Stomach (tissue), 8 donors: ENCODE measurements at regions not wholly inside any gene's neighbourhood (a gene's known extent, or its start where the extent isn't known, plus 50 kb on each side); places are given as distances from the start of the nearest gene placed in this dataset.

Source experiments
- DNase-seq, 2 donors: peaks; one replicate each; pipeline versions ENCODE4 v3.0.0 to v3.0.0-alpha.2; 2013 to 2019
- H3K27ac ChIP-seq, 5 donors: fragments of 200-600 bp in 4 of 5; sonication (generic) in 4 of 5; one replicate each; pipeline ENCODE4 v1.5.1; 2013 to 2019; ENCODE audit warnings: mild to moderate bottlenecking in 1 of 5, moderate library complexity in 1 of 5
- H3K27me3 ChIP-seq, 3 donors: fragments of 200-600 bp; sonication (generic); one replicate each; pipeline ENCODE4 v1.5.1; 2017 to 2019; ENCODE audit warnings: mixed run types in 1 of 3
- H3K36me3 ChIP-seq, 4 donors: fragments of 200-600 bp; sonication (generic); 1 replicate in 3 of 4; 2 replicates in 1 of 4; pipeline ENCODE4 v1.5.1; 2016 to 2019
- H3K4me1 ChIP-seq, 4 donors: fragments of 200-600 bp; sonication (generic); one replicate each; pipeline ENCODE4 v1.5.1; 2016 to 2019
- H3K4me3 ChIP-seq, 4 donors: fragments of 200-600 bp; sonication (generic) in 3 of 4; one replicate each; pipeline ENCODE4 v1.5.1; 2016 to 2019; ENCODE audit warnings: mild to moderate bottlenecking in 1 of 4
- H3K9me3 ChIP-seq, 4 donors: fragments of 200-600 bp; sonication (generic); one replicate each; pipeline ENCODE4 v1.5.1; 2016 to 2019
- EP300 ChIP-seq: sonication (generic); formaldehyde crosslinking; IDR thresholded peaks from one replicate; pipeline ENCODE4 v1.6.1; 2017; ENCODE audit warnings: antibody characterized with exemption
- POLR2A ChIP-seq, 4 donors: fragments of 450-650 bp; IDR thresholded peaks; one replicate each; pipeline ENCODE4 v1.6.1; 2016; ENCODE audit warnings: antibody characterized with exemption in 4 of 4, control low read depth in 2 of 4, mild to moderate bottlenecking in 1 of 4, moderate library complexity in 1 of 4
- POLR2AphosphoS5 ChIP-seq, 3 donors: sonication (generic); formaldehyde crosslinking; IDR thresholded peaks; one replicate each; pipeline ENCODE4 v1.6.1; 2016; ENCODE audit warnings: antibody characterized with exemption in 3 of 3
- WGBS, 5 donors: extraction: QIAGEN DNeasy Blood & Tissue Kit in 3 of 5; methylation state at CpG; one replicate each; pipeline versions ENCODE4 v1.1.5 to v1.1.7; 2013 to 2018; 5-methylcytosine and 5-hydroxymethylcytosine counted together
- intact Hi-C: fragments of 100-400 bp; cut with DNase I; formaldehyde crosslinking; loops from one replicate; pipeline ENCODE4 v1.15.1; 2023; ENCODE audit warnings: low total_unique reads
- TF ChIP-seq, protein P1 (sequence below), 7 experiments: fragments of 450-650 bp in 4 of 7; fragments of 200-600 bp in 3 of 7; sonication (generic) in 3 of 7; IDR thresholded peaks; one replicate each; pipeline ENCODE4 v1.5.1; 2016 to 2019; ENCODE audit warnings: antibody characterized with exemption in 7 of 7, control low read depth in 2 of 7, mild to moderate bottlenecking in 1 of 7
- donor health status: healthy with polysubstance abuse.
- donor health status: Bipolar disorder and iron deficiency.
- donor health status: healthy.

DNA sequence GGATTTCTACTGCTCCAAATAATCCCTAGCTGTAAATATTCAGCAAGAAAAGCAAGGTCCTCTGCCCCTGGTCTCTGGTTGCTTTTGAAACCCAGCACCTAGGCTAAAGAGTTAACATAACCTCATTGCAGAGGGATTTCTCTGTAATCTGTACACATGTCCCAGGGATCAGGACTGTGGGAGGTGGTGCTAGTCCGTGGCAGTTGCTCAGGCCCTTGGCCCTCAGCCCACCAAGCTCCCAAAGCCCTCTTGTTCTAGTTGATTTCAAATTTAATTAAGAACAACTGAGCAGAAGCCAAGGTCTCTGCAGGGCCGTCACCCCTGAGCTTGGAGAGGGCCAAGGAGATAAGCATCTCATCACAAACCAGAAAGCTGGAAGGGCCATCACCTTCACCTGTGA lies 181.1 kb downstream of the SOX9 start:
- Histone ChIP-seq H3K27me3 (peaks cover 0 to 9% (median 0%) of the 10 kb centered on the region in 3 donors), H3K4me3 (no peak overlapping the region), H3K4me1 (peaks cover 0 to 7% (median 0%) of the 10 kb centered on the region in 4 donors), H3K36me3 (no peaks in the 10 kb centered on the region), H3K9me3 (no peaks in the 10 kb centered on the region), H3K27ac (no peak overlapping the region)
- 21 to 53% (median 40%) methylated on average over 1 to 2 of the region's 2 CpGs for WGBS, 5 donors
- TF ChIP-seq POLR2A (IDR thresholded peaks at IDR 0.05) (no peak), EP300 (no peak), POLR2AphosphoS5 (IDR thresholded peaks at IDR 0.05) (no peak)
- TF ChIP-seq, protein P1, sequence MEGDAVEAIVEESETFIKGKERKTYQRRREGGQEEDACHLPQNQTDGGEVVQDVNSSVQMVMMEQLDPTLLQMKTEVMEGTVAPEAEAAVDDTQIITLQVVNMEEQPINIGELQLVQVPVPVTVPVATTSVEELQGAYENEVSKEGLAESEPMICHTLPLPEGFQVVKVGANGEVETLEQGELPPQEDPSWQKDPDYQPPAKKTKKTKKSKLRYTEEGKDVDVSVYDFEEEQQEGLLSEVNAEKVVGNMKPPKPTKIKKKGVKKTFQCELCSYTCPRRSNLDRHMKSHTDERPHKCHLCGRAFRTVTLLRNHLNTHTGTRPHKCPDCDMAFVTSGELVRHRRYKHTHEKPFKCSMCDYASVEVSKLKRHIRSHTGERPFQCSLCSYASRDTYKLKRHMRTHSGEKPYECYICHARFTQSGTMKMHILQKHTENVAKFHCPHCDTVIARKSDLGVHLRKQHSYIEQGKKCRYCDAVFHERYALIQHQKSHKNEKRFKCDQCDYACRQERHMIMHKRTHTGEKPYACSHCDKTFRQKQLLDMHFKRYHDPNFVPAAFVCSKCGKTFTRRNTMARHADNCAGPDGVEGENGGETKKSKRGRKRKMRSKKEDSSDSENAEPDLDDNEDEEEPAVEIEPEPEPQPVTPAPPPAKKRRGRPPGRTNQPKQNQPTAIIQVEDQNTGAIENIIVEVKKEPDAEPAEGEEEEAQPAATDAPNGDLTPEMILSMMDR (IDR thresholded peaks at IDR 0.05): no peak
- no peak for DNase-seq
- intact Hi-C loops: no loop called here

DNA sequence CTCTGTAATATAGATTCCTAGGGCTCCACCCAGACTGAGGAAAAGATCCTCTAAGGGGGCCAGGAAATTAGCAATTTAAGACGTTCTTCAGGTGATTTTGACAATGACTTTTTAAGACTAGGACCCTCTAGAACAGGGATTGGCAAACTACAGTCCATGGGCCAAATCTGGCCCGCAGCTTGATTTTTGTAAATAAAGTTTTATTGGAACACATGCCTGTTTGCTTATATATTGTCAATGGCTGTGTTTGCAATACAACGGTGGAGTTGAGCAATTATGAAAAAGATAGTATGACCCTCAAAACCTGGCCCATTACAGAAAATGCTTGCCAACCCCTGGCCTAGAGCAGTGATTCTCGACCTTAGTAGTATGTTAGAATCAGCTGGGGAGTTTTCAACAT lies 181.9 kb downstream of the SOX9 start:
- Histone ChIP-seq H3K36me3 (no peaks in the 10 kb centered on the region), H3K27ac (no peak overlapping the region), H3K9me3 (no peaks in the 10 kb centered on the region), H3K4me1 (peaks cover 0 to 4% (median 0%) of the 10 kb centered on the region in 4 donors), H3K27me3 (peaks cover 0 to 9% (median 0%) of the 10 kb centered on the region in 3 donors), H3K4me3 (no peak overlapping the region)
- intact Hi-C loops: no loop called here
- no peak for DNase-seq
- TF ChIP-seq POLR2A (IDR thresholded peaks at IDR 0.05) (no peak), POLR2AphosphoS5 (IDR thresholded peaks at IDR 0.05) (no peak), EP300 (no peak)
- TF ChIP-seq, protein P1 (IDR thresholded peaks at IDR 0.05): no peak
- 81 to 92% (median 86%) methylated on average over 4 of the region's 4 CpGs for WGBS, 5 donors

DNA sequence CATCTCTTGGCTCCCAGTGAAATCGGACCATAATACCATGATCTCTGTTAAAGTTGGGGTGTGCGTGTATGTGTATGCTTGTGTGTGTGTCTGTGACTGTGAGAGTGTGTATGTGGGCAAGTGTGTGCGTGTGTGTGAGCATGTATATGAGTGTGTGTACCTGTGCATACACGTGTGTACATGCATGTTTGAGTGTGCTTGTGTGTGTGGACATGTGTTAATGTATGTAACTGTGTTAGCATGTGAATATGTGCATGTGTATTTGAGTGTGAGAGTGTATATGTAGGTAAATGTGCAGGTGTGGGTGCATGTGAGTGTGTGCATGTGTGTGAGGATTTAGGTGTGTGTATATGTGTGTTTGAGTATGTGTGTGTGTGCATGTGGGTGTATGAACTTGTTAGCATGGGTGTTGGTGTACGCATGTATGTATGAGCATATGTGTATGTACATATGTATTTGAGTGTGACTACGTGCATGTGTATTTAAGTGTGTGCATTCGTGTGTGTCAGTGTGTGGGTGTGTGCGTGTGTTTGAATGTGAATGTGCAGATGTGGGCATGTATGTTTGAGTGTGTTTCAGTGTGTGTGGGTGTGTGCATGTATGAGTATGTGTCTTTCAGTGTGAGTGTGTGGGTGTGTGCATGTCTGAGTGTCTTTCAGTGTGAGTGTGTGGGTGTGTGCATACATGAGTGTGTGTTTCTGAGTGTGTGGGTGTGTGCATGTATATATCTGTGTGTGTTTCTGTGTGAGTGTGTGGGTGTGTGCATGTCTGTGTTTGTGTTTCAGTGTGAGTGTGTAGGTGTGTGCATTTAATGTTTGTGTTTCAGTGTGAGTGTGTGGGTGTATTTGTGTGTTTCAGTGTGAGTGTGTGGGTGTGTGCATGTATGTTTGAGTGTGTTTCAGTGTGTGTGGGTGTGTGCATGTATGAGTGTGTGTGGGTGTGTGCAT lies 183.2 kb downstream of the SOX9 start:
- no peaks in the 10 kb centered on the region for H3K4me1 ChIP-seq
- intact Hi-C loops: no loop called here
- no peak overlapping the region for H3K4me3 ChIP-seq
- WGBS, 5 donors: 86 to 97% (median 94%) methylated on average over 8 of the region's 8 CpGs
- no peaks in the 10 kb centered on the region for H3K9me3 ChIP-seq
- TF ChIP-seq EP300 (no peak), POLR2AphosphoS5 (IDR thresholded peaks at IDR 0.05) (no peak), POLR2A (IDR thresholded peaks at IDR 0.05) (no peak)
- TF ChIP-seq, protein P1 (IDR thresholded peaks at IDR 0.05): no peak
- H3K27me3 ChIP-seq: peaks cover 0 to 9% (median 0%) of the 10 kb centered on the region in 3 donors
- DNase-seq: no peak
- H3K27ac ChIP-seq: no peak overlapping the region
- no peaks in the 10 kb centered on the region for H3K36me3 ChIP-seq

DNA sequence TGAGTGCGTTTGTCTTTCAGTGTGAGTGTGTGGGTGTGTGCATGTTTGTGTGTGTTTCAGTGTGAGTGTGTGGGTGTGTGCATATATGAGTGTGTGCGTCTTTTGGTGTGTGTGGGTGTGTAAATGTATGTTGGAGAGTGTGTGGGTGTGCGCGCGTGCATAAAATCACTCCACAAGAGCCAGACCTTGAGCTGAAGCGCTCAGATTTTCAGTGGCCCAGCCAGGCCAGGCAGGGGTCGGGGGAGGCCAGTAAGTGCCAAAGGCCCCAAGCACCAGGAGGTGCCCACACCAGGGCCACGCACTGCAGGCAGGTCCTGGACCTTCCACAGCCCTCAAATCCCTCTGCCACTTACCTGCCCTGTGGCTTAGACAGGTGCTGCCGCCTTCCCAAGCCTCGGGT lies 184.0 kb downstream of the SOX9 start:
- intact Hi-C loops: no loop called here
- H3K4me1 ChIP-seq: no peaks in the 10 kb centered on the region
- 87 to 93% (median 90%) methylated on average over 10 of the region's 10 CpGs for WGBS, 5 donors
- no peak for DNase-seq
- TF ChIP-seq EP300 (no peak), POLR2AphosphoS5 (IDR thresholded peaks at IDR 0.05) (no peak), POLR2A (IDR thresholded peaks at IDR 0.05) (no peak)
- TF ChIP-seq, protein P1 (IDR thresholded peaks at IDR 0.05): no peak
- H3K9me3 ChIP-seq: no peaks in the 10 kb centered on the region
- H3K27ac ChIP-seq: no peak overlapping the region
- H3K36me3 ChIP-seq: no peaks in the 10 kb centered on the region
- H3K27me3 ChIP-seq: peaks cover 0 to 9% (median 0%) of the 10 kb centered on the region in 3 donors
- no peak overlapping the region for H3K4me3 ChIP-seq
